Stimulated activated effector memory CD8-positive, alpha-beta T cell treated with anti-CD3 and anti-CD28 coated beads, Interleukin-12 subunit alpha, Interleukin-12 subunit beta, amount 100 ng/mL, for 72 hours (primary cell): ENCODE measurements at regions not wholly inside any gene's neighbourhood (a gene's known extent, or its start where the extent isn't known, plus 50 kb on each side); places are given as distances from the start of the nearest gene placed in this dataset.

Experiments used
- ATAC-seq: fragments of 150-1000 bp; cut with Tn5 transposase; 2 replicates; pipeline ENCODE4 v1.10.0; 2021
- DNase-seq, 2 donors: peaks; one replicate each; pipeline ENCODE4 v3.0.0; 2021 to 2022; ENCODE audit warnings: low spot score in 2 of 2
- H3K27ac Mint-ChIP-seq: one replicate; pipeline ENCODE4 v1.8.0; 2022; ENCODE audit warnings: mild to moderate bottlenecking, mixed read lengths
- H3K36me3 Mint-ChIP-seq: one replicate; pipeline ENCODE4 v1.8.0; 2022; ENCODE audit warnings: mild to moderate bottlenecking, mixed read lengths
- H3K4me1 Mint-ChIP-seq: one replicate; pipeline ENCODE4 v1.8.0; 2022; ENCODE audit warnings: mixed read lengths
- H3K4me3 Mint-ChIP-seq: one replicate; pipeline ENCODE4 v1.8.0; 2022; ENCODE audit warnings: mild to moderate bottlenecking, mixed read lengths
- H3K9me3 Mint-ChIP-seq: one replicate; pipeline ENCODE4 v1.8.0; 2022; ENCODE audit warnings: mixed read lengths

GRCh38 chr4:178712486-178712885 lies 1270.2 kb upstream of the AGA start:
- no peak overlapping the region for H3K4me3 Mint-ChIP-seq
- DNase-seq (no peak), ATAC-seq (no peak)
- no peak overlapping the region for H3K27ac Mint-ChIP-seq
- peaks cover 10% of the 10 kb centered on the region for H3K9me3 Mint-ChIP-seq
- no peaks in the 10 kb centered on the region for H3K36me3 Mint-ChIP-seq
- no peaks in the 10 kb centered on the region for H3K4me1 Mint-ChIP-seq

GRCh38 chr4:178738026-178738425 lies 1295.8 kb upstream of the AGA start:
- H3K27ac Mint-ChIP-seq = no peak overlapping the region
- DNase-seq (no peak), ATAC-seq (no peak)
- H3K36me3 Mint-ChIP-seq = no peaks in the 10 kb centered on the region
- H3K4me3 Mint-ChIP-seq = no peak overlapping the region
- H3K4me1 Mint-ChIP-seq = no peaks in the 10 kb centered on the region
- peaks cover 2% of the 10 kb centered on the region for H3K9me3 Mint-ChIP-seq

- H3K4me1 Mint-ChIP-seq = no peaks in the 10 kb centered on the region
- no peak overlapping the region for H3K4me3 Mint-ChIP-seq
- DNase-seq = no peak
- ATAC-seq = no peak
- no peak overlapping the region for H3K27ac Mint-ChIP-seq
- H3K9me3 Mint-ChIP-seq = peaks cover 12% of the 10 kb centered on the region
- H3K36me3 Mint-ChIP-seq = no peaks in the 10 kb centered on the region
Measured at GRCh38 chr4:178745203-178745602, 1303.0 kb upstream of the AGA start.

- Mint-ChIP-seq H3K9me3 (peaks cover 9% of the 10 kb centered on the region), H3K27ac (no peak overlapping the region), H3K36me3 (no peaks in the 10 kb centered on the region), H3K4me1 (no peaks in the 10 kb centered on the region), H3K4me3 (no peak overlapping the region)
- ATAC-seq (no peak), DNase-seq (no peak)
Measured at GRCh38 chr4:178752954-178753525, 1310.8 kb upstream of the AGA start.

GRCh38 chr4:178778496-178778895 lies 1336.3 kb upstream of the AGA start:
- no peak overlapping the region for H3K27ac Mint-ChIP-seq
- H3K9me3 Mint-ChIP-seq = peaks cover 16% of the 10 kb centered on the region
- DNase-seq (no peak), ATAC-seq (no peak)
- H3K4me1 Mint-ChIP-seq = no peaks in the 10 kb centered on the region
- H3K36me3 Mint-ChIP-seq = no peaks in the 10 kb centered on the region
- H3K4me3 Mint-ChIP-seq = no peak overlapping the region

- Mint-ChIP-seq H3K4me3 (no peak overlapping the region), H3K4me1 (no peaks in the 10 kb centered on the region), H3K27ac (no peak overlapping the region), H3K36me3 (no peaks in the 10 kb centered on the region), H3K9me3 (peaks cover 27% of the 10 kb centered on the region)
- ATAC-seq (no peak), DNase-seq (no peak)
Measured at GRCh38 chr4:178781779-178782178, 1339.5 kb upstream of the AGA start.

- no peak for DNase-seq
- no peak overlapping the region for H3K27ac Mint-ChIP-seq
- no peaks in the 10 kb centered on the region for H3K4me1 Mint-ChIP-seq
- H3K9me3 Mint-ChIP-seq = peaks cover 22% of the 10 kb centered on the region
- ATAC-seq = no peak
- H3K36me3 Mint-ChIP-seq = no peaks in the 10 kb centered on the region
- no peak overlapping the region for H3K4me3 Mint-ChIP-seq
Measured at GRCh38 chr4:178784491-178784890, 1342.3 kb upstream of the AGA start.

GRCh38 chr4:178789279-178789678 lies 1347.0 kb upstream of the AGA start:
- Mint-ChIP-seq H3K36me3 (no peaks in the 10 kb centered on the region), H3K9me3 (peaks cover 18% of the 10 kb centered on the region), H3K27ac (no peak overlapping the region), H3K4me3 (no peak overlapping the region), H3K4me1 (no peaks in the 10 kb centered on the region)
- DNase-seq (no peak), ATAC-seq (no peak)

GRCh38 chr4:178799204-178799603 lies 1357.0 kb upstream of the AGA start:
- H3K36me3 Mint-ChIP-seq = no peaks in the 10 kb centered on the region
- H3K9me3 Mint-ChIP-seq = peaks cover 11% of the 10 kb centered on the region
- H3K4me1 Mint-ChIP-seq = no peaks in the 10 kb centered on the region
- no peak overlapping the region for H3K27ac Mint-ChIP-seq
- no peak for ATAC-seq
- H3K4me3 Mint-ChIP-seq = no peak overlapping the region
- DNase-seq = no peak

GRCh38 chr4:178808106-178808505 lies 1365.9 kb upstream of the AGA start:
- Mint-ChIP-seq H3K27ac (no peak overlapping the region), H3K36me3 (no peaks in the 10 kb centered on the region), H3K9me3 (peaks cover 2% of the 10 kb centered on the region), H3K4me3 (no peak overlapping the region), H3K4me1 (no peaks in the 10 kb centered on the region)
- ATAC-seq (no peak), DNase-seq (no peak)

GRCh38 chr4:178809921-178810320 lies 1367.7 kb upstream of the AGA start:
- Mint-ChIP-seq H3K27ac (no peak overlapping the region), H3K9me3 (peaks cover 2% of the 10 kb centered on the region), H3K36me3 (no peaks in the 10 kb centered on the region), H3K4me1 (no peaks in the 10 kb centered on the region), H3K4me3 (no peak overlapping the region)
- ATAC-seq = no peak
- no peak for DNase-seq

GRCh38 chr4:178811356-178811755 lies 1369.1 kb upstream of the AGA start:
- Mint-ChIP-seq H3K4me1 (no peaks in the 10 kb centered on the region), H3K9me3 (peaks cover 6% of the 10 kb centered on the region), H3K4me3 (no peak overlapping the region), H3K36me3 (no peaks in the 10 kb centered on the region), H3K27ac (no peak overlapping the region)
- ATAC-seq = no peak
- DNase-seq = no peak

- DNase-seq (no peak), ATAC-seq (no peak)
- H3K36me3 Mint-ChIP-seq = no peaks in the 10 kb centered on the region
- no peaks in the 10 kb centered on the region for H3K4me1 Mint-ChIP-seq
- H3K4me3 Mint-ChIP-seq = no peak overlapping the region
- H3K27ac Mint-ChIP-seq = no peak overlapping the region
- peaks cover 12% of the 10 kb centered on the region for H3K9me3 Mint-ChIP-seq
Measured at GRCh38 chr4:178812866-178813265, 1370.6 kb upstream of the AGA start.

- Mint-ChIP-seq H3K27ac (no peak overlapping the region), H3K36me3 (no peaks in the 10 kb centered on the region), H3K4me1 (no peaks in the 10 kb centered on the region), H3K9me3 (peaks cover 12% of the 10 kb centered on the region), H3K4me3 (no peak overlapping the region)
- DNase-seq = no peak
- ATAC-seq = no peak
Measured at GRCh38 chr4:178814908-178815307, 1372.7 kb upstream of the AGA start.

- H3K4me1 Mint-ChIP-seq = no peaks in the 10 kb centered on the region
- ATAC-seq = no peak
- no peak overlapping the region for H3K4me3 Mint-ChIP-seq
- no peak for DNase-seq
- peaks cover 22% of the 10 kb centered on the region for H3K9me3 Mint-ChIP-seq
- no peaks in the 10 kb centered on the region for H3K36me3 Mint-ChIP-seq
- H3K27ac Mint-ChIP-seq = no peak overlapping the region
Measured at GRCh38 chr4:178823673-178824295, 1381.5 kb upstream of the AGA start.

- ATAC-seq (no peak), DNase-seq (no peak)
- Mint-ChIP-seq H3K4me3 (no peak overlapping the region), H3K27ac (no peak overlapping the region), H3K4me1 (no peaks in the 10 kb centered on the region), H3K36me3 (no peaks in the 10 kb centered on the region), H3K9me3 (peaks cover 9% of the 10 kb centered on the region)
Measured at GRCh38 chr4:178836865-178837264, 1394.6 kb upstream of the AGA start.

GRCh38 chr4:178838776-178839175 lies 1396.5 kb upstream of the AGA start:
- H3K4me1 Mint-ChIP-seq = no peaks in the 10 kb centered on the region
- DNase-seq (no peak), ATAC-seq (no peak)
- H3K27ac Mint-ChIP-seq = no peak overlapping the region
- no peaks in the 10 kb centered on the region for H3K36me3 Mint-ChIP-seq
- H3K4me3 Mint-ChIP-seq = no peak overlapping the region
- peaks cover 6% of the 10 kb centered on the region for H3K9me3 Mint-ChIP-seq
